ENCODE measurements at regions not wholly inside any gene's neighbourhood (a gene's known extent, or its start where the extent isn't known, plus 50 kb on each side); places are given as distances from the start of the nearest gene placed in this dataset.

DNA sequence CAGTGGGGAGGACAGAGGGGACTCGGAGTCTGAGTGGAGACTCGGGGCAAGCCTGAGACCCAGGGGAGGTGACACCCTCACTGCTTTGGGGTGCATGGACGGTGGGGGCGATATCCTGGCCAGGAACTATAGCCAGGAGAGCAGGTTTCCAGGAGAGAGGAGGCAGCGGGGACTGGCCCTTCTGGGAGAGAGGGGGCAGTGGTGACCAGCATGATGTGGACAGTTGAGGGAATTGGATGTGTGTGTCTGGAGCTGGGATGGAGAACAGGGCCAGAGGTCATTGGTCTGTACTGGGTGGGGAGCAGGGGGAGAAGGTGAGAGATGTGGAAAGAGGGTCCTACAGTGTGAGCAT lies 63.6 kb downstream of the ACKR3 start:
- TF ChIP-seq, protein P1, sequence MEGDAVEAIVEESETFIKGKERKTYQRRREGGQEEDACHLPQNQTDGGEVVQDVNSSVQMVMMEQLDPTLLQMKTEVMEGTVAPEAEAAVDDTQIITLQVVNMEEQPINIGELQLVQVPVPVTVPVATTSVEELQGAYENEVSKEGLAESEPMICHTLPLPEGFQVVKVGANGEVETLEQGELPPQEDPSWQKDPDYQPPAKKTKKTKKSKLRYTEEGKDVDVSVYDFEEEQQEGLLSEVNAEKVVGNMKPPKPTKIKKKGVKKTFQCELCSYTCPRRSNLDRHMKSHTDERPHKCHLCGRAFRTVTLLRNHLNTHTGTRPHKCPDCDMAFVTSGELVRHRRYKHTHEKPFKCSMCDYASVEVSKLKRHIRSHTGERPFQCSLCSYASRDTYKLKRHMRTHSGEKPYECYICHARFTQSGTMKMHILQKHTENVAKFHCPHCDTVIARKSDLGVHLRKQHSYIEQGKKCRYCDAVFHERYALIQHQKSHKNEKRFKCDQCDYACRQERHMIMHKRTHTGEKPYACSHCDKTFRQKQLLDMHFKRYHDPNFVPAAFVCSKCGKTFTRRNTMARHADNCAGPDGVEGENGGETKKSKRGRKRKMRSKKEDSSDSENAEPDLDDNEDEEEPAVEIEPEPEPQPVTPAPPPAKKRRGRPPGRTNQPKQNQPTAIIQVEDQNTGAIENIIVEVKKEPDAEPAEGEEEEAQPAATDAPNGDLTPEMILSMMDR (IDR thresholded peaks at IDR 0.05): no peak
- no peak for TF ChIP-seq POLR2A (IDR thresholded peaks at IDR 0.05)
